ENCODE measurements at regions not wholly inside any gene's neighbourhood (a gene's known extent, or its start where the extent isn't known, plus 50 kb on each side); places are given as distances from the start of the nearest gene placed in this dataset.
"Not testable (repeated sequence)": the region's sequence is repeated elsewhere in the genome, so short reads cannot be mapped to it uniquely, and the experiment has no call there.

DNA sequence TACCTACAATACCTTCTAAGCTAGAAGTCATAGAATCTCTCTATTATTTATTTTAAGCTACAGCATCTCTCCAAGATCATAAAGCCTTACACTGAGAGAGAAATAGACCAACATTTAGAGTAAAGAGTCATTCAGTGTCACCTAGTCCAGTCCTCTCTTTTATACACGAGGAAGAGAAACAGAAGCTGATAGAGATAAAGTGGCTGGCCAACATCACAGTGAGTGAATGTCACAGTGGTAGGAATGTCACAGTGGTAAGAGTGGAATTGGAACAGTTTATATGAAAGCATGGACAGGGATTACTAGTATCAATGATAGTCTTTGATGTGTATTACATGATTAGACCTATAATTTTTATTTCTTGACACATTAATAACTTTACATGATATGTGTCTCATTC, 307.8 kb upstream of the NBPF12 start:
- intact Hi-C loops (cut with micrococcal nuclease; ENCODE audit: unreplicated experiment); H3K4me1 ChIP-seq (replicated peaks; ENCODE audit: insufficient read depth); H3K79me2 ChIP-seq (ENCODE audit: low read depth); H3K27ac ChIP-seq; H3K9me3 ChIP-seq (ENCODE audit: insufficient read depth, low read depth); H4K20me1 ChIP-seq (ENCODE audit: insufficient read depth); H3K4me3 ChIP-seq; H3K27me3 ChIP-seq (ENCODE audit: insufficient read depth, low read depth); BruUV-seq (replicated peaks); H3K4me2 ChIP-seq; H2AFZ ChIP-seq; H3F3A ChIP-seq (ENCODE audit: insufficient read depth, low read depth); POLR2A ChIA-PET (ENCODE audit: unreplicated experiment); CTCF ChIA-PET; DNase-seq; H3K36me3 ChIP-seq (ENCODE audit: low read depth); H3K9me2 ChIP-seq (ENCODE audit: insufficient read depth): not testable (repeated sequence)

DNA sequence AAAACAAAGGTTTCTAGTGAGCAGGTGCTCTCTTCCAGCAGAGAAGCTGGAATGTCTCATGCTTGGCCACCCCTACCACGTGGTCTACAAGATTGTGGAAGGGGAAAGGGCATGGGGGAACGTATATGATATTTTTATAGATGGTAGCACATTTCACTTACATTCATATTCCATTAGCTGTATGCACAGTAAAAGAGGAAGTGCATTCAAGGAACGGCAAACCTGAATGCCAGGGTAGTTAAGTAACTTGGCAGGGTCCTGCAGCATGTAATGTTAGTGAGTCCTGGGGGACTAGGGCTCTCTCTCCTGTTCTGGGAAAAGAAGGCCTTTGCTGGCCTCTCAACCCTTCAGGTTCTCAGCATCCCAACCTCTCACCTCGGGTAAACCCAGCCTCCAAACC, 319.5 kb upstream of the NBPF12 start:
- H3K9me2 ChIP-seq (ENCODE audit: insufficient read depth); CTCF ChIA-PET; H3K9me3 ChIP-seq (ENCODE audit: insufficient read depth, low read depth); H3K27ac ChIP-seq; H2AFZ ChIP-seq; POLR2A ChIA-PET (ENCODE audit: unreplicated experiment); H3K27me3 ChIP-seq (ENCODE audit: insufficient read depth, low read depth); H3K79me2 ChIP-seq (ENCODE audit: low read depth); H3K4me2 ChIP-seq; intact Hi-C loops (cut with micrococcal nuclease; ENCODE audit: unreplicated experiment); H3K4me1 ChIP-seq (replicated peaks; ENCODE audit: insufficient read depth); H3F3A ChIP-seq (ENCODE audit: insufficient read depth, low read depth); H4K20me1 ChIP-seq (ENCODE audit: insufficient read depth); H3K4me3 ChIP-seq; BruUV-seq (replicated peaks); H3K36me3 ChIP-seq (ENCODE audit: low read depth); DNase-seq: not testable (repeated sequence)

DNA sequence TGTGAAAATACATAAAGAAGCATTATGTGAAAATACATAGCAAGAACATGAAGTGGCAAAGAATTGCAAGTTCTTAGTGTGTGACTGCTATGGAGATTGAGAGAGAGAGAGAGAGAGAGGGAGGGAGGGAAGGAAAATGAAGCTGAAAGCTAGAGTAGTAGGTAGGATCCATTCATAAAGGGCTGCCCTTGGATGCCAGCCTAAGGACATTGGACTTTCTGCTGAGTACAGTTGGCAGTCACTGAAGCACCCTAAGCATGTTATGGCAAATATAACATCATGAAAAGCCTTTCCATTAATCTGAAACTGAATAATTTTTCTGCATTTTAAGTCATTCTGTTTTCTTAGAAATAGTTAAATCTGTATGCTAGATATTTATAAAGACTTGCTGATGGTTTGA, 333.4 kb upstream of the NBPF12 start:
- H3K79me2 ChIP-seq (ENCODE audit: low read depth); H3K27me3 ChIP-seq (ENCODE audit: insufficient read depth, low read depth); CTCF ChIA-PET; H3K36me3 ChIP-seq (ENCODE audit: low read depth); H3F3A ChIP-seq (ENCODE audit: insufficient read depth, low read depth); H3K4me1 ChIP-seq (replicated peaks; ENCODE audit: insufficient read depth); DNase-seq; H3K4me3 ChIP-seq; H3K9me3 ChIP-seq (ENCODE audit: insufficient read depth, low read depth); H4K20me1 ChIP-seq (ENCODE audit: insufficient read depth); H2AFZ ChIP-seq; H3K9me2 ChIP-seq (ENCODE audit: insufficient read depth); BruUV-seq (replicated peaks); H3K27ac ChIP-seq; POLR2A ChIA-PET (ENCODE audit: unreplicated experiment); intact Hi-C loops (cut with micrococcal nuclease; ENCODE audit: unreplicated experiment); H3K4me2 ChIP-seq: not testable (repeated sequence)

DNA sequence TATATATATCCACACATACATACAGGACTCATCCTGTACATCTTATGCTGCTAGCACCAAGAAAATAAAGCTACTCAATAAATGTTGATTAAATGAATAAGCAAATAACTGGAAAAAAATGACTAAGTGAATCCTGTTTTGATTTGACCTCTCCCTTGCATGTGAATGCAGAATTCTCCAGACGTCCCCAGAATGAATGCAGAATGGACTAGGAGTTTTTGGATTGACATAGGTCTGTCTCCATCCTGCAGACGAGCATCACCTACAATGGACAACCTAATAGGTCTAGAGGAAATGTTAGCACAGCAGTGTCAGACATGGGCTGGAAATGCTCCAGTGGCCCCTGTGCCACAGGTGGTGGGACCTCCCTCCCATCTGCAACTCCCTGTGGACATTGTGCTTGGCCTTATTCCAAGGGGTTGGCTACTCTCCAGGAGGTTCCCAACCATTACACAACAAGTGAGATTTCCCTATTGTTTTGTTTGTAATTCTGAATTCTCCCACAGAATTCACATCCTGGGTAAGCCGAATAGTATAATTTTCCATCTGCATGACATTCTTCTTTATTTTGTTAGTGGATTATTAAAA, 337.3 kb upstream of the NBPF12 start:
- POLR2A ChIA-PET (ENCODE audit: unreplicated experiment): not testable (repeated sequence)

DNA sequence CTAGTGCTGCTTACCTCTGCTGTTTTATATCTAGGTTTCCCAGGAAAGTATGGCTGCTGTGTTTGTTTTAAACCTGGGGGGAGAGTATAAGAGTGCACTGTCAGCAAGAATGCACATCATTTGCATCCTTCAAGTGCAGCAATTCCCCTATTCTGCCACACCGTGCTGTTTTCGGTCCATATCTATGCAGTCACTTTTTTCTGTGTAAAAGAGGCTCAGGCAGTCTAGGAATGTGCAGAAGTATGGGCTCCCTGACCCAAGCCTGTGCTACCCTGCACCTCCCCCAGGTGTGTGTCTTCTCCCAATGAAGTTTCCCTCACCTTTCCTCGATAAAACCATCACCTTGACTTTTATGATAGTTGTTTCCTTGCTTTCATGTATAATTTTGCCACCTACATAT, 338.2 kb upstream of the NBPF12 start:
- DNase-seq; H3K27ac ChIP-seq; BruUV-seq (replicated peaks): not testable (repeated sequence)

More for the DNA sequence above, 337.3 kb upstream of the NBPF12 start:
- H2AFZ ChIP-seq; H3K36me3 ChIP-seq (ENCODE audit: low read depth); CTCF ChIA-PET; H3K9me2 ChIP-seq (ENCODE audit: insufficient read depth); H3F3A ChIP-seq (ENCODE audit: insufficient read depth, low read depth); H3K9me3 ChIP-seq (ENCODE audit: insufficient read depth, low read depth); DNase-seq; H3K4me2 ChIP-seq; H3K79me2 ChIP-seq (ENCODE audit: low read depth); H4K20me1 ChIP-seq (ENCODE audit: insufficient read depth); H3K27me3 ChIP-seq (ENCODE audit: insufficient read depth, low read depth); H3K4me1 ChIP-seq (replicated peaks; ENCODE audit: insufficient read depth); BruUV-seq (replicated peaks); H3K4me3 ChIP-seq; H3K27ac ChIP-seq; intact Hi-C loops (cut with micrococcal nuclease; ENCODE audit: unreplicated experiment): not testable (repeated sequence)

DNA sequence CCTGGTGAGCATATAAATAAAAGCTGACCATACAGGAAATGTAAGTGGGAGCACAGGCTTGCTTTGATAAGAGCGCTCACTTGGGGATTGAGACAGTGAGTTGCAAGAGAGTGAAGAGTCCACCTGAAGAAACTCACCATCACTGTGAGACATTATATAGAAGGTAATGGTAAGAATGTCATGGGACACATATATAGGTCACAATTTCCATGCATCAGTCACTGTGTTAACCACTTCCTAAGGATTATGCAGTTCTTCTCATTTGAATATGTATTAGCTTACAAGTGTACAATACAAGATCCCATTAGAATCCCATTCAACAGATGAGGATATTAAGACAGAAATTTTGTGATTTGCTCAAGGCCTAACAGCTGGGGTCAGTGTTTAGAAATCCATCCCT, 352.4 kb upstream of the NOTCH2NLA start:
- H3K4me2 ChIP-seq; CTCF ChIA-PET; BruUV-seq (replicated peaks); POLR2A ChIA-PET (ENCODE audit: unreplicated experiment); DNase-seq; H3K79me2 ChIP-seq (ENCODE audit: low read depth); H3K27ac ChIP-seq; H3F3A ChIP-seq (ENCODE audit: insufficient read depth, low read depth); H3K9me2 ChIP-seq (ENCODE audit: insufficient read depth); intact Hi-C loops (cut with micrococcal nuclease; ENCODE audit: unreplicated experiment); H3K4me3 ChIP-seq; H3K9me3 ChIP-seq (ENCODE audit: insufficient read depth, low read depth); H3K27me3 ChIP-seq (ENCODE audit: insufficient read depth, low read depth); H3K36me3 ChIP-seq (ENCODE audit: low read depth); H3K4me1 ChIP-seq (replicated peaks; ENCODE audit: insufficient read depth); H4K20me1 ChIP-seq (ENCODE audit: insufficient read depth); H2AFZ ChIP-seq: not testable (repeated sequence)

More for the DNA sequence above, 338.2 kb upstream of the NBPF12 start:
- H3K4me2 ChIP-seq; H3K9me2 ChIP-seq (ENCODE audit: insufficient read depth); H3K36me3 ChIP-seq (ENCODE audit: low read depth); POLR2A ChIA-PET (ENCODE audit: unreplicated experiment); H3F3A ChIP-seq (ENCODE audit: insufficient read depth, low read depth); CTCF ChIA-PET; H4K20me1 ChIP-seq (ENCODE audit: insufficient read depth); H3K9me3 ChIP-seq (ENCODE audit: insufficient read depth, low read depth); H2AFZ ChIP-seq; H3K4me3 ChIP-seq; H3K4me1 ChIP-seq (replicated peaks; ENCODE audit: insufficient read depth); intact Hi-C loops (cut with micrococcal nuclease; ENCODE audit: unreplicated experiment); H3K27me3 ChIP-seq (ENCODE audit: insufficient read depth, low read depth); H3K79me2 ChIP-seq (ENCODE audit: low read depth): not testable (repeated sequence)

DNA sequence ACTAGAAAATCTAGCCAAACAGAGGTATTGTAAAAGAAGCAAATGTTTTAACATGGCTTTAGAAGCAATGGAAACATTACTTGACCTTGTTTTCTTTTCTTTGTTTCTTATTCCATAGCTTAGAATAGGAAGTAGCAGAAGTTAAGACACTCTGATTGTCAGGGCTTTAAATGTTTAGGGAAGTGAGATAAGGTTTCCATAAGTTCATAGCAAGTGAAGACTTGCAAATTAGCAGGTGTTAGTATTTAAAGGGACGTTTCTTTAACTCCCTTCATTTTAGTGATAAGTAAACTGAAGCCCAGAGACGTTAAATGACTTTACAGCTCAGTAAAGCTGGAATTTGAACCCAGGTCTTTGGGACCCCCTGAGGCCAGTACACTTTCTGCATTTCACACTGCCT, 338.7 kb upstream of the NOTCH2NLA start:
- intact Hi-C loops (cut with micrococcal nuclease; ENCODE audit: unreplicated experiment); H4K20me1 ChIP-seq (ENCODE audit: insufficient read depth); H3K4me3 ChIP-seq; BruUV-seq (replicated peaks); H3K4me2 ChIP-seq; CTCF ChIA-PET; DNase-seq; H3K4me1 ChIP-seq (replicated peaks; ENCODE audit: insufficient read depth); H3K9me3 ChIP-seq (ENCODE audit: insufficient read depth, low read depth); H3K27ac ChIP-seq; H3K27me3 ChIP-seq (ENCODE audit: insufficient read depth, low read depth); H3K9me2 ChIP-seq (ENCODE audit: insufficient read depth); H3K36me3 ChIP-seq (ENCODE audit: low read depth); H2AFZ ChIP-seq; H3F3A ChIP-seq (ENCODE audit: insufficient read depth, low read depth); POLR2A ChIA-PET (ENCODE audit: unreplicated experiment); H3K79me2 ChIP-seq (ENCODE audit: low read depth): not testable (repeated sequence)

DNA sequence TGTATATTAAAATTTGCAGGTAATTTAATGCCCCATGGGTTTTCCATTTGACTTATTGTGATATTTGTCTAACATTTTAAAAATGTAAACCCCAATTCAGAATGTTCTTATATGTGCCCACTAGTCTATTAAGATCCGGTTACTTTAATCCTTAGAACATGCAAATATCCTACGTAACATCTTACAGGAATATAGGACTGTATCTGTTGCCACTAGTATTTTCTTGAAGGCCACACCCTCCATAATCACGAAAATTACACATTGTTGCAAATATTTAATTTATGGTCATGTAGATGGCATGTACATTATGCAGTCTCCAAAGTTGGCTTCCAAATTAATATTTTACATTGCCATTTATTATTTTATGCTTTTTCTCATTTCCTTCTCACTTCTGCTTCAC, 329.2 kb upstream of the NOTCH2NLA start:
- H3K27ac ChIP-seq; H3K79me2 ChIP-seq (ENCODE audit: low read depth); H3K4me1 ChIP-seq (replicated peaks; ENCODE audit: insufficient read depth); H2AFZ ChIP-seq; CTCF ChIA-PET; DNase-seq; H4K20me1 ChIP-seq (ENCODE audit: insufficient read depth); H3F3A ChIP-seq (ENCODE audit: insufficient read depth, low read depth); BruUV-seq (replicated peaks); H3K27me3 ChIP-seq (ENCODE audit: insufficient read depth, low read depth); H3K4me3 ChIP-seq; H3K9me2 ChIP-seq (ENCODE audit: insufficient read depth); intact Hi-C loops (cut with micrococcal nuclease; ENCODE audit: unreplicated experiment); H3K36me3 ChIP-seq (ENCODE audit: low read depth); POLR2A ChIA-PET (ENCODE audit: unreplicated experiment); H3K9me3 ChIP-seq (ENCODE audit: insufficient read depth, low read depth); H3K4me2 ChIP-seq: not testable (repeated sequence)
